ENCODE measurements at regions not wholly inside any gene's neighbourhood (a gene's known extent, or its start where the extent isn't known, plus 50 kb on each side); places are given as distances from the start of the nearest gene placed in this dataset.

- H4K20me1 ChIP-seq (ENCODE audit: insufficient read depth, low read length) = no peaks in the 10 kb centered on the region
- H3K4me3 ChIP-seq (ENCODE audit: low read depth, low read length, poor library complexity, severe bottlenecking) = no peak overlapping the region
- H3K79me2 ChIP-seq (ENCODE audit: insufficient read depth, low read depth, low read length) = no peaks in the 10 kb centered on the region
- H3K36me3 ChIP-seq (ENCODE audit: insufficient read depth, low read length) = no peaks in the 10 kb centered on the region
- POLR2A ChIA-PET = interaction anchor here (0.6 kb wide), 1 partner anchor 168 kb away, joined by 3 read pairs; no protein-coding TSS in a partner anchor
- no peak for DNase-seq (ENCODE audit: low spot score)
- intact Hi-C loops (cut with micrococcal nuclease; ENCODE audit: unreplicated experiment) = no loop called here
- no peak overlapping the region for H3K4me2 ChIP-seq (ENCODE audit: low read length)
- no peaks in the 10 kb centered on the region for H3K4me1 ChIP-seq (ENCODE audit: insufficient read depth, low read length, poor library complexity, severe bottlenecking)
- no peaks in the 10 kb centered on the region for H3K9me3 ChIP-seq (ENCODE audit: low read length)
- no peak overlapping the region for H3K27ac ChIP-seq (ENCODE audit: low read depth, low read length, poor library complexity, severe bottlenecking)
- BruUV-seq (replicated peaks) = no TSS peak
- no peaks in the 10 kb centered on the region for H3K9me2 ChIP-seq (ENCODE audit: insufficient read depth, low read length)
- H2AFZ ChIP-seq (ENCODE audit: low read length) = no peak overlapping the region
- TF ChIP-seq CTCF (conservative IDR thresholded peaks at IDR 0.05; ENCODE audit: low read length) (no peak), EZH2phosphoT487 (IDR thresholded peaks at IDR 0.05; ENCODE audit: borderline replicate concordance, low read depth, low read length) (no peak)
- CTCF ChIA-PET (ENCODE audit: unreplicated experiment) = no interaction called here
Measured at GRCh38 chr5:174606153-174606552, 118.2 kb upstream of the MSX2 start.

GRCh38 chr5:174606646-174607045 is 117.7 kb upstream of the MSX2 start:
- H4K20me1 ChIP-seq (ENCODE audit: insufficient read depth, low read length) = no peaks in the 10 kb centered on the region
- no peak overlapping the region for H3K4me3 ChIP-seq (ENCODE audit: low read depth, low read length, poor library complexity, severe bottlenecking)
- H3K9me2 ChIP-seq (ENCODE audit: insufficient read depth, low read length) = no peaks in the 10 kb centered on the region
- intact Hi-C loops (cut with micrococcal nuclease; ENCODE audit: unreplicated experiment) = no loop called here
- H3K4me2 ChIP-seq (ENCODE audit: low read length) = no peak overlapping the region
- H3K9me3 ChIP-seq (ENCODE audit: low read length) = no peaks in the 10 kb centered on the region
- no peak overlapping the region for H2AFZ ChIP-seq (ENCODE audit: low read length)
- no TSS peak for BruUV-seq (replicated peaks)
- H3K79me2 ChIP-seq (ENCODE audit: insufficient read depth, low read depth, low read length) = no peaks in the 10 kb centered on the region
- no peaks in the 10 kb centered on the region for H3K36me3 ChIP-seq (ENCODE audit: insufficient read depth, low read length)
- no peak overlapping the region for H3K27ac ChIP-seq (ENCODE audit: low read depth, low read length, poor library complexity, severe bottlenecking)
- TF ChIP-seq CTCF (conservative IDR thresholded peaks at IDR 0.05; ENCODE audit: low read length) (no peak), EZH2phosphoT487 (IDR thresholded peaks at IDR 0.05; ENCODE audit: borderline replicate concordance, low read depth, low read length) (no peak)
- no peak for DNase-seq (ENCODE audit: low spot score)
- CTCF ChIA-PET (ENCODE audit: unreplicated experiment) = interaction anchor here (0.5 kb wide), 1 partner anchor 10 kb away, joined by 3 read pairs; no protein-coding TSS in a partner anchor
- POLR2A ChIA-PET = no interaction called here
- no peaks in the 10 kb centered on the region for H3K4me1 ChIP-seq (ENCODE audit: insufficient read depth, low read length, poor library complexity, severe bottlenecking)

- H3K79me2 ChIP-seq (ENCODE audit: insufficient read depth, low read depth, low read length) = no peaks in the 10 kb centered on the region
- H3K9me3 ChIP-seq (ENCODE audit: low read length) = no peaks in the 10 kb centered on the region
- DNase-seq (ENCODE audit: low spot score) = no peak
- TF ChIP-seq CTCF (conservative IDR thresholded peaks at IDR 0.05; ENCODE audit: low read length) (no peak), EZH2phosphoT487 (IDR thresholded peaks at IDR 0.05; ENCODE audit: borderline replicate concordance, low read depth, low read length) (no peak)
- no peak overlapping the region for H3K4me3 ChIP-seq (ENCODE audit: low read depth, low read length, poor library complexity, severe bottlenecking)
- BruUV-seq (replicated peaks) = no TSS peak
- no peak overlapping the region for H3K27ac ChIP-seq (ENCODE audit: low read depth, low read length, poor library complexity, severe bottlenecking)
- no peak overlapping the region for H3K4me2 ChIP-seq (ENCODE audit: low read length)
- ChIA-PET POLR2A (no interaction called here), CTCF (ENCODE audit: unreplicated experiment) (interaction anchor here (0.5 kb wide), 1 partner anchor 11 kb away, joined by 3 read pairs; no protein-coding TSS in a partner anchor)
- intact Hi-C loops (cut with micrococcal nuclease; ENCODE audit: unreplicated experiment) = no loop called here
- H3K4me1 ChIP-seq (ENCODE audit: insufficient read depth, low read length, poor library complexity, severe bottlenecking) = no peaks in the 10 kb centered on the region
- no peaks in the 10 kb centered on the region for H3K9me2 ChIP-seq (ENCODE audit: insufficient read depth, low read length)
- no peak overlapping the region for H2AFZ ChIP-seq (ENCODE audit: low read length)
- H4K20me1 ChIP-seq (ENCODE audit: insufficient read depth, low read length) = no peaks in the 10 kb centered on the region
- no peaks in the 10 kb centered on the region for H3K36me3 ChIP-seq (ENCODE audit: insufficient read depth, low read length)
Measured at GRCh38 chr5:174607205-174607604, 117.2 kb upstream of the MSX2 start.

All from OCI-LY7 (cell line).